SK-N-SH (cell line): ENCODE measurements at regions not wholly inside any gene's neighbourhood (a gene's known extent, or its start where the extent isn't known, plus 50 kb on each side); places are given as distances from the start of the nearest gene placed in this dataset.

Source experiments
- CTCF ChIA-PET: fragments of 300-600, 350-600 bp; formaldehyde crosslinking; extraction: SDS; loops from one replicate; lab custom pipeline; 2021; lab: Yijun Ruan, JAX
- POLR2A ChIA-PET: fragments of 350-600 bp; sonication (Branson Sonifier 250); formaldehyde crosslinking; extraction: SDS; loops from one replicate; lab custom pipeline; 2020; ENCODE audit warnings: antibody characterized with exemption, inconsistent platforms; lab: Yijun Ruan, JAX
- DNase-seq: peaks from one replicate; pipeline ENCODE4 v3.0.0; 2012
- H2AFZ ChIP-seq: fragments of 200-600 bp; sonication (generic); 2 replicates; pipeline ENCODE4 v1.8.1; 2016; ENCODE audit warnings: antibody characterized with exemption, mild to moderate bottlenecking, low read depth
- H3F3A ChIP-seq: fragments of 200-600 bp; sonication (generic); replicated peaks from 2 replicates; pipeline ENCODE3; 2016; ENCODE audit warnings: antibody characterized with exemption, mild to moderate bottlenecking; ENCODE audit not compliant: insufficient read depth
- H3K27ac ChIP-seq, 2 experiments: fragments of 200-500 bp in 1 of 2; fragments of 200-600 bp in 1 of 2; sonication (Bioruptor generic) in 1 of 2; sonication (generic), shearing (Covaris generic) in 1 of 2; 2 replicates each; pipeline versions ENCODE4 v1.5.1 to v1.6.1; 2014 to 2016; ENCODE audit warnings: low read depth in 2 of 2, inconsistent platforms in 1 of 2, low read length in 1 of 2, mild to moderate bottlenecking in 1 of 2, mixed read lengths in 1 of 2
- H3K27me3 ChIP-seq: fragments of 200-600 bp; sonication (generic), shearing (Covaris generic); 2 replicates; pipeline ENCODE4 v1.6.1; 2016; ENCODE audit warnings: mixed run types; ENCODE audit not compliant: insufficient read depth
- H3K36me3 ChIP-seq, 2 experiments: fragments of 200-500 bp in 1 of 2; fragments of 200-600 bp in 1 of 2; sonication (Bioruptor generic) in 1 of 2; sonication (generic) in 1 of 2; replicated peaks in 1 of 2; 2 replicates each; pipeline versions ENCODE3 to v1.5.1; 2014 to 2016; ENCODE audit warnings: low read length in 1 of 2, mild to moderate bottlenecking in 1 of 2; ENCODE audit not compliant: insufficient read depth in 2 of 2, control insufficient read depth in 1 of 2
- H3K4me1 ChIP-seq, 2 experiments: fragments of 200-500 bp in 1 of 2; fragments of 200-600 bp in 1 of 2; sonication (Bioruptor generic) in 1 of 2; sonication (generic), shearing (Covaris generic) in 1 of 2; 2 replicates each; pipeline versions ENCODE4 v1.5.1 to v1.6.1; 2014 to 2016; ENCODE audit warnings: low read depth in 1 of 2, low read length in 1 of 2, mixed run types in 1 of 2; ENCODE audit not compliant: insufficient read depth in 2 of 2, control insufficient read depth in 1 of 2
- H3K4me2 ChIP-seq: fragments of 200-600 bp; sonication (generic), shearing (Covaris generic); 2 replicates; pipeline ENCODE4 v1.6.1; 2017; ENCODE audit warnings: mixed run types
- H3K4me3 ChIP-seq, 2 experiments: fragments of 200-500 bp in 1 of 2; fragments of 200-600 bp in 1 of 2; sonication (Bioruptor generic) in 1 of 2; sonication (generic), shearing (Covaris generic) in 1 of 2; 2 replicates each; pipeline versions ENCODE4 v1.5.1 to v1.8.1; 2014 to 2016; ENCODE audit warnings: low read depth in 2 of 2, inconsistent platforms in 1 of 2, low read length in 1 of 2, mild to moderate bottlenecking in 1 of 2, mixed read lengths in 1 of 2, moderate library complexity in 1 of 2
- H3K79me2 ChIP-seq: fragments of 200-600 bp; sonication (generic); 2 replicates; pipeline ENCODE4 v1.8.1; 2017; ENCODE audit warnings: mild to moderate bottlenecking; ENCODE audit not compliant: insufficient read depth
- H3K9ac ChIP-seq: fragments of 200-600 bp; sonication (generic); 2 replicates; pipeline ENCODE4 v1.6.1; 2017; ENCODE audit warnings: mixed run types
- H3K9me2 ChIP-seq: fragments of 200-600 bp; sonication (generic); 2 replicates; pipeline ENCODE4 v1.6.1; 2017; ENCODE audit warnings: mixed run types
- H3K9me3 ChIP-seq: fragments of 200-600 bp; sonication (generic); 2 replicates; pipeline ENCODE4 v1.6.1; 2017; ENCODE audit warnings: mixed run types, mild to moderate bottlenecking, moderate library complexity
- H4K20me1 ChIP-seq: fragments of 200-600 bp; sonication (generic); 2 replicates; pipeline ENCODE4 v1.6.1; 2017; ENCODE audit warnings: mild to moderate bottlenecking, mixed run types; ENCODE audit not compliant: insufficient read depth
- CHD2 ChIP-seq: fragments of 150-350 bp; IDR thresholded peaks from 2 replicates; pipeline ENCODE4 v1.6.1; 2018; ENCODE audit warnings: low read length; ENCODE audit not compliant: partially characterized antibody
- CTCF ChIP-seq: fragments of 200-600 bp; sonication (generic); IDR thresholded peaks from 2 replicates; pipeline ENCODE4 v1.6.1; 2017; ENCODE audit warnings: antibody characterized with exemption, mild to moderate bottlenecking, moderate library complexity
- ELF1 ChIP-seq: IDR thresholded peaks from 2 replicates; pipeline ENCODE4 v1.4.0; 2012
- EP300 ChIP-seq, 2 experiments: IDR thresholded peaks; 2 replicates each; pipeline versions ENCODE4 v1.4.0 to v1.6.1; 2012; ENCODE audit warnings: borderline replicate concordance in 1 of 2, low read depth in 1 of 2, low read length in 1 of 2
- FOSL2 ChIP-seq: IDR thresholded peaks from 2 replicates; pipeline ENCODE4 v1.4.0; 2012; ENCODE audit warnings: low read depth, mild to moderate bottlenecking, moderate library complexity, borderline replicate concordance
- JUND ChIP-seq: IDR thresholded peaks from 2 replicates; pipeline ENCODE4 v1.4.0; 2012
- MEF2A ChIP-seq: IDR thresholded peaks from 2 replicates; pipeline ENCODE4 v1.4.0; 2012; ENCODE audit warnings: low read depth, borderline replicate concordance
- MXI1 ChIP-seq: IDR thresholded peaks from 2 replicates; pipeline ENCODE4 v1.6.1; 2012; ENCODE audit warnings: mild to moderate bottlenecking, low read depth, low read length, improper control_type of control experiment
- NRF1 ChIP-seq: IDR thresholded peaks from 2 replicates; pipeline ENCODE4 v1.6.1; 2012; ENCODE audit warnings: low read depth, mild to moderate bottlenecking, low read length
- PBX3 ChIP-seq: IDR thresholded peaks from 2 replicates; pipeline ENCODE4; 2012
- RAD21 ChIP-seq: IDR thresholded peaks from 2 replicates; pipeline ENCODE4 v1.6.1; 2012; ENCODE audit warnings: mild to moderate bottlenecking, low read length
- RCOR1 ChIP-seq: fragments of 150-350 bp; IDR thresholded peaks from 2 replicates; pipeline ENCODE4 v1.6.1; 2017; ENCODE audit warnings: antibody characterized with exemption, low read length
- TCF12 ChIP-seq: IDR thresholded peaks from 2 replicates; pipeline ENCODE4 v1.4.0; 2012
- TEAD4 ChIP-seq: IDR thresholded peaks from 2 replicates; pipeline ENCODE4 v1.4.0; 2012; ENCODE audit warnings: mild to moderate bottlenecking, borderline replicate concordance; ENCODE audit not compliant: insufficient read depth
- YY1 ChIP-seq: IDR thresholded peaks from 2 replicates; pipeline ENCODE4 v1.4.0; 2012; ENCODE audit warnings: low read depth, mild to moderate bottlenecking
- WGBS: methylation state at CpG from one replicate; pipeline ENCODE4 v1.1.6; 2017; ENCODE audit warnings: low lambda C conversion rate; 5-methylcytosine and 5-hydroxymethylcytosine counted together
- TF ChIP-seq, protein P1 (sequence below): IDR thresholded peaks from 2 replicates; pipeline ENCODE4 v1.6.1; 2012; ENCODE audit warnings: mild to moderate bottlenecking, low read depth, low read length, moderate library complexity
- TF ChIP-seq, protein P2 (sequence below): IDR thresholded peaks from 2 replicates; pipeline ENCODE4 v1.4.0; 2012; ENCODE audit warnings: low read depth, borderline replicate concordance

GRCh38 chr14:34106310-34106709, 155.4 kb upstream of the EGLN3 start:
- Histone ChIP-seq H3K27ac (no peak overlapping the region), H3K9ac (no peak overlapping the region), H3K79me2 (no peaks in the 10 kb centered on the region), H3K9me3 (no peaks in the 10 kb centered on the region), H3K27me3 (no peaks in the 10 kb centered on the region; the same call in 1 of the 2 replicates), H3K36me3 (no peaks in the 10 kb centered on the region), H3K4me2 (no peak overlapping the region), H4K20me1 (no peaks in the 10 kb centered on the region), H3K4me1 (no peaks in the 10 kb centered on the region), H3K4me3 (no peak overlapping the region)
- DNase-seq = no peak
- ChIA-PET POLR2A (no interaction called here), CTCF (interaction anchor here (3.1 kb wide), 1 partner anchor 8 kb away, joined by 17 read pairs; no protein-coding TSS in a partner anchor)
- TF ChIP-seq RCOR1 (no peak), TEAD4 (no peak), YY1 (no peak), MXI1 (no peak), ELF1 (no peak), CHD2 (no peak), EP300 (IDR thresholded peaks at IDR 0.05; ENCODE audit: borderline replicate concordance in 1 of 2, low read depth in 1 of 2, low read length in 1 of 2) (no peak), RAD21 (no peak)
- TF ChIP-seq, protein P1, sequence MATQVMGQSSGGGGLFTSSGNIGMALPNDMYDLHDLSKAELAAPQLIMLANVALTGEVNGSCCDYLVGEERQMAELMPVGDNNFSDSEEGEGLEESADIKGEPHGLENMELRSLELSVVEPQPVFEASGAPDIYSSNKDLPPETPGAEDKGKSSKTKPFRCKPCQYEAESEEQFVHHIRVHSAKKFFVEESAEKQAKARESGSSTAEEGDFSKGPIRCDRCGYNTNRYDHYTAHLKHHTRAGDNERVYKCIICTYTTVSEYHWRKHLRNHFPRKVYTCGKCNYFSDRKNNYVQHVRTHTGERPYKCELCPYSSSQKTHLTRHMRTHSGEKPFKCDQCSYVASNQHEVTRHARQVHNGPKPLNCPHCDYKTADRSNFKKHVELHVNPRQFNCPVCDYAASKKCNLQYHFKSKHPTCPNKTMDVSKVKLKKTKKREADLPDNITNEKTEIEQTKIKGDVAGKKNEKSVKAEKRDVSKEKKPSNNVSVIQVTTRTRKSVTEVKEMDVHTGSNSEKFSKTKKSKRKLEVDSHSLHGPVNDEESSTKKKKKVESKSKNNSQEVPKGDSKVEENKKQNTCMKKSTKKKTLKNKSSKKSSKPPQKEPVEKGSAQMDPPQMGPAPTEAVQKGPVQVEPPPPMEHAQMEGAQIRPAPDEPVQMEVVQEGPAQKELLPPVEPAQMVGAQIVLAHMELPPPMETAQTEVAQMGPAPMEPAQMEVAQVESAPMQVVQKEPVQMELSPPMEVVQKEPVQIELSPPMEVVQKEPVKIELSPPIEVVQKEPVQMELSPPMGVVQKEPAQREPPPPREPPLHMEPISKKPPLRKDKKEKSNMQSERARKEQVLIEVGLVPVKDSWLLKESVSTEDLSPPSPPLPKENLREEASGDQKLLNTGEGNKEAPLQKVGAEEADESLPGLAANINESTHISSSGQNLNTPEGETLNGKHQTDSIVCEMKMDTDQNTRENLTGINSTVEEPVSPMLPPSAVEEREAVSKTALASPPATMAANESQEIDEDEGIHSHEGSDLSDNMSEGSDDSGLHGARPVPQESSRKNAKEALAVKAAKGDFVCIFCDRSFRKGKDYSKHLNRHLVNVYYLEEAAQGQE = no peak
- TF ChIP-seq, all 33 proteins: peak for 0
- Histone ChIP-seq H3F3A (no peaks in the 10 kb centered on the region), H2AFZ (no peak overlapping the region), H3K9me2 (no peaks in the 10 kb centered on the region)
- 43% methylated on average over 4 of the region's 4 CpGs for WGBS

DNA sequence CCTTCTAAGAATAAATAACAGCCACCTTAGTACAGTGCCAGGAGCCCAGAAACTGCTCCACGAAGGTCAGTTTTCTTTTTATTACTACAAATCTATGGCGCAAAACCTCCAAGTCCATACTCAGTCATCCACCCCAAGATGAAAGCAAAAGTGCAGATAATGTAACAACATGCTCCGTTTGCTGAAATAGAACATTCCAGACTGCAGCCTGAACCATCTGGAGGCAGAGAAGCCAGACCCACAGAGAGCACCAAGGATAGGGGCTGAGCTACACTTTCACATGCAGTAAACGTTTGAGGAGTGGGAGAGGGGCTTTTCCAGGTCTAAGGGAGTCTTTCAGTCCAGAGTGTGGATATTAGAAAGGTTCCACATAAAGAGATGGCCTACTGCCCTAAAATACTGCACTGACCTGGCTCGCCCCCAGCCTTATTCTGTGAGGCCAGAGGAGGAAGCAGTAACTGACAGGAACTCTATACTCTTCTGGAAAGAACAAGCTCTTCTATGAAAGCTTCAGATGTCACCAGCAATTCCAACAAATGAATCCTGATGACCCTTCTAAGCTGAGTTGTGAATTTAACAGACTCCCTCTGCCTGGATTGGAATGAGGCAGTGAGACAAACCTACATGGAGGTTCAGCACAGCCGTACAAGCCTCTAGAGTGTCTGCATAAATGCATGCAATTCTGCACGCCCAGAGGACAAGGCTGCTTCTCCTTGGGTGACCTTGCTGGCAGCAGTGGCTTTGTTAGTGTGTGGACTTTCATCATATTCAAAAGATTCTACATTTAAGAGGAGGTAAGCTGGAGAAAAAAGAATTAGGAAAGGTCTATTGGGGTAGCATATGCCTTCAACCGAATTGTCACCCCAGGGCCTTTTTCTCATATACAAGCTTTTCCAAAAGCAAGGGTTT, 153.9 kb upstream of the EGLN3 start:
- Histone ChIP-seq H3F3A (no peaks in the 10 kb centered on the region), H3K36me3 (no peaks in the 10 kb centered on the region), H3K9me3 (no peaks in the 10 kb centered on the region), H3K79me2 (no peaks in the 10 kb centered on the region), H3K9ac (no peak overlapping the region), H3K4me2 (no peak overlapping the region), H3K4me1 (no peaks in the 10 kb centered on the region), H3K27me3 (no peaks in the 10 kb centered on the region; the same call in 1 of the 2 replicates), H4K20me1 (no peaks in the 10 kb centered on the region), H3K9me2 (no peaks in the 10 kb centered on the region), H3K4me3 (no peak overlapping the region), H2AFZ (no peak overlapping the region), H3K27ac (no peak overlapping the region)
- CTCF ChIA-PET = interaction anchor here (0.8 to 1.8 kb wide), 5 partner anchors 124 to 312 kb away, joined by 3 to 6 read pairs (median 5); no protein-coding TSS in a partner anchor
- WGBS = 46% methylated on average over 7 of the region's 8 CpGs
- no peak for DNase-seq
- no peak for TF ChIP-seq JUND
- no peak for TF ChIP-seq CTCF
- no peak for TF ChIP-seq FOSL2
- TF ChIP-seq CHD2 = no peak
- TF ChIP-seq, protein P2, sequence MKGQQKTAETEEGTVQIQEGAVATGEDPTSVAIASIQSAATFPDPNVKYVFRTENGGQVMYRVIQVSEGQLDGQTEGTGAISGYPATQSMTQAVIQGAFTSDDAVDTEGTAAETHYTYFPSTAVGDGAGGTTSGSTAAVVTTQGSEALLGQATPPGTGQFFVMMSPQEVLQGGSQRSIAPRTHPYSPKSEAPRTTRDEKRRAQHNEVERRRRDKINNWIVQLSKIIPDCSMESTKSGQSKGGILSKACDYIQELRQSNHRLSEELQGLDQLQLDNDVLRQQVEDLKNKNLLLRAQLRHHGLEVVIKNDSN = no peak
- no peak for TF ChIP-seq MEF2A
- no peak for TF ChIP-seq TEAD4
- no peak for TF ChIP-seq NRF1
- TF ChIP-seq TCF12 = no peak
- no peak for TF ChIP-seq PBX3
- POLR2A ChIA-PET = no interaction called here
